ENCODE measurements at regions not wholly inside any gene's neighbourhood (a gene's known extent, or its start where the extent isn't known, plus 50 kb on each side); places are given as distances from the start of the nearest gene placed in this dataset.

DNA sequence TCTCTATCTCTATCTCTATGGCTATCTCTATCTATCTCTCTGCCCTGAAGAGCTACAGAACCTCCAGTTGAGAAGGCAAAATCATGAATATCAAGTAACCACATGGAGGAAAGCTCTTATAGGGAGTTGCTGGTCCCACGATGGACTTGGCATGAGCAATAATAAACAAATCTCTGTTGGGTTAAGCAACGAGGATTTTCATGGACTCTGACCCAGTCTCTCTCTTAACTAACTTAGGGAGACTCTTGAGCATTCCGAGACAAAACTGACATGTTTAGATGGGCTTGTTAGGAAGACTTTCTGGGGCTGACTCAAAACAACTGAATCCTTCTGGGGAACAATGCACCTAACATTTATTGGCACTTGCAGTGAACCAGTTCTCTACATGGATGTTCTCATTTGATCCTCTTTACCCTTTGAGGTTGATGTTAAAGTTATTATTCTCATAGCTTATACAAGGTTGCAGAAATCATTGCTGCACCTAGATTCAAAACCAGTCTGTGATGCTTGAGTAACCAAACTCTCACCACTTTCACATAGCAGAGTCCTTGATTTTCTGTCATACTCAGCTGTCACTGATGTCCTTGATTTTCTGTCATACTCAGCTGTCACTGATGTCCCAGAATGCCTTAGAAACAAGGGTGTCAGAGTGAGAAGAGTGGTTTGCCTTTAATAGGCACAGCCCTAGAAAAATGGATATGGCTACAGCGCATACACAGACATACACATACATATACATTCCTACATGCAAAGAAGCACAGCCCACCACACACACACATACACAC, 354.6 kb upstream of the MAF start:
- DNase-seq (no peak), ATAC-seq (peak; percentile 41 to 74 (median 44))
- no peaks in the 10 kb centered on the region for H3K9me3 ChIP-seq
- intact Hi-C loops (cut with DNase I): no loop called here
- peaks cover 0 to 4% (median 0%) of the 10 kb centered on the region in 4 donors for H3K4me1 ChIP-seq
- H3K4me3 ChIP-seq: no peak overlapping the region
- TF ChIP-seq POLR2A (IDR thresholded peaks at IDR 0.05): no peak
- TF ChIP-seq, protein P1, sequence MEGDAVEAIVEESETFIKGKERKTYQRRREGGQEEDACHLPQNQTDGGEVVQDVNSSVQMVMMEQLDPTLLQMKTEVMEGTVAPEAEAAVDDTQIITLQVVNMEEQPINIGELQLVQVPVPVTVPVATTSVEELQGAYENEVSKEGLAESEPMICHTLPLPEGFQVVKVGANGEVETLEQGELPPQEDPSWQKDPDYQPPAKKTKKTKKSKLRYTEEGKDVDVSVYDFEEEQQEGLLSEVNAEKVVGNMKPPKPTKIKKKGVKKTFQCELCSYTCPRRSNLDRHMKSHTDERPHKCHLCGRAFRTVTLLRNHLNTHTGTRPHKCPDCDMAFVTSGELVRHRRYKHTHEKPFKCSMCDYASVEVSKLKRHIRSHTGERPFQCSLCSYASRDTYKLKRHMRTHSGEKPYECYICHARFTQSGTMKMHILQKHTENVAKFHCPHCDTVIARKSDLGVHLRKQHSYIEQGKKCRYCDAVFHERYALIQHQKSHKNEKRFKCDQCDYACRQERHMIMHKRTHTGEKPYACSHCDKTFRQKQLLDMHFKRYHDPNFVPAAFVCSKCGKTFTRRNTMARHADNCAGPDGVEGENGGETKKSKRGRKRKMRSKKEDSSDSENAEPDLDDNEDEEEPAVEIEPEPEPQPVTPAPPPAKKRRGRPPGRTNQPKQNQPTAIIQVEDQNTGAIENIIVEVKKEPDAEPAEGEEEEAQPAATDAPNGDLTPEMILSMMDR (IDR thresholded peaks at IDR 0.05): no peak
- 36% methylated on average over 4 of the region's 4 CpGs for WGBS (ENCODE audit: insufficient coverage, low coverage, low lambda C conversion rate, missing lambda C conversion rate)
- H3K36me3 ChIP-seq: no peaks in the 10 kb centered on the region
- H3K27ac ChIP-seq: no peak overlapping the region
- no peaks in the 10 kb centered on the region for H3K27me3 ChIP-seq

DNA sequence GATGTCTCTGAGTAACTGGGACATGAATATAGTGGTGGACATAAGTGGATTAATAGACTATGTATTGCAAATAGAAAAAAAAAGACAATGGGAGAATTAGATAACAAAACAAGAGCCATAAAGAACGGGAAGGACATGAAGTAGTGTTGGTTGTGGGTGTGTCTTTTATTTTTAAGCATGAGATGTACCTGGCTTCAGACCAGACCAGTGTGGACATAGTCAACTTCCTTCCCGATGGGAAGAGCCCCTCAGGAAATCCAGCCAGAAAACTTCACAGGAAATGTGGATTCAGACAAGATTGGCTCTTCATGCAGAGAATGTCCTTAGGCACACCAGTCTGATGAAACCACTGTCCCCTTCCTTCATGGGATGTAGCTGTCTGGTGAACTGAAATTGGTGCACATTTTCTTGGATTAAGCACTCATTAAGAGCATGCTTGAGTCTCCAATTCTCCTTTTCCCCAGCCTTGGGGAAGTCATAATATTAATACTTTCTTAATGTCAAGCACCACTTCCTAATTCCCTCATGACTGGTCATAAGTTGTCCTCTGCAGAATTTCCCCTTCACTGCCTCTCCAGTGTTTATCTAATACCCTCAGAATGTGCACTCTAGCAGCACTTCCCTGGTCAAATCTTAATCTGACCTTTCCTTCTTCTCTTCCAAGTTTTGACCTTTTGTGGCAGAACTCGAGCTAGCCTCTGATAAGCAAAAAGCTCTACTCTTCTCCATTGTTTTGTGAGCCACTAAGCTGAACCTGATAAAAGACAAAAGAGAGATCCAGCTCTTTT, 350.6 kb upstream of the MAF start:
- H3K9me3 ChIP-seq: no peaks in the 10 kb centered on the region
- TF ChIP-seq POLR2A (IDR thresholded peaks at IDR 0.05): no peak
- TF ChIP-seq, protein P1 (IDR thresholded peaks at IDR 0.05): no peak
- no peak for DNase-seq
- no peaks in the 10 kb centered on the region for H3K27me3 ChIP-seq
- no peak overlapping the region for H3K4me3 ChIP-seq
- H3K27ac ChIP-seq: no peak overlapping the region
- H3K4me1 ChIP-seq: peaks cover 0 to 4% (median 0%) of the 10 kb centered on the region in 4 donors
- no peaks in the 10 kb centered on the region for H3K36me3 ChIP-seq
- intact Hi-C loops (cut with DNase I): no loop called here
- 35% methylated on average over 3 of the region's 3 CpGs for WGBS (ENCODE audit: insufficient coverage, low coverage, low lambda C conversion rate, missing lambda C conversion rate)
- peak; percentile 41 to 73 (median 60) for ATAC-seq

- Histone ChIP-seq H3K27ac (no peak overlapping the region), H3K4me3 (no peak overlapping the region), H3K36me3 (no peaks in the 10 kb centered on the region), H3K27me3 (no peaks in the 10 kb centered on the region), H3K9me3 (no peaks in the 10 kb centered on the region), H3K4me1 (no peaks in the 10 kb centered on the region)
- no peak for DNase-seq
- ATAC-seq: no peak
- TF ChIP-seq, protein P1 (IDR thresholded peaks at IDR 0.05): no peak
- no peak for TF ChIP-seq POLR2A (IDR thresholded peaks at IDR 0.05)
- 100% methylated on average over 1 of the region's 1 CpG for WGBS (ENCODE audit: insufficient coverage, low coverage, low lambda C conversion rate, missing lambda C conversion rate)
- intact Hi-C loops (cut with DNase I): no loop called here
Observed at GRCh38 chr16:79949417-79949816, 348.9 kb upstream of the MAF start.

GRCh38 chr16:79947771-79948170, 347.2 kb upstream of the MAF start:
- Histone ChIP-seq H3K36me3 (no peaks in the 10 kb centered on the region), H3K27me3 (no peaks in the 10 kb centered on the region), H3K4me3 (no peak overlapping the region), H3K4me1 (no peaks in the 10 kb centered on the region), H3K27ac (no peak overlapping the region), H3K9me3 (no peaks in the 10 kb centered on the region)
- ATAC-seq (no peak), DNase-seq (no peak)
- TF ChIP-seq, protein P1 (IDR thresholded peaks at IDR 0.05): no peak
- no peak for TF ChIP-seq POLR2A (IDR thresholded peaks at IDR 0.05)
- 61% methylated on average over 3 of the region's 3 CpGs for WGBS (ENCODE audit: insufficient coverage, low coverage, low lambda C conversion rate, missing lambda C conversion rate)
- intact Hi-C loops (cut with DNase I): no loop called here

Data from right lobe of liver (tissue), 6 donors.